ENCODE measurements at regions not wholly inside any gene's neighbourhood (a gene's known extent, or its start where the extent isn't known, plus 50 kb on each side); places are given as distances from the start of the nearest gene placed in this dataset.

- Histone ChIP-seq H3K79me2 (ENCODE audit: insufficient read depth, low read length) (no peaks in the 10 kb centered on the region), H4K20me1 (ENCODE audit: insufficient read depth, low read length) (no peaks in the 10 kb centered on the region), H3K27ac (ENCODE audit: low read depth in 1 of 2, low read length in 2 of 2) (no peak overlapping the region), H3K9me3 (replicated peaks in 1 of 2; ENCODE audit: control insufficient read depth in 1 of 2, insufficient read depth in 1 of 2, low read length in 2 of 2) (peaks cover 0 to 2% of the 10 kb centered on the region in 2 donors), H3K27me3 (ENCODE audit: control insufficient read depth in 2 of 2, insufficient read depth in 2 of 2, low read length in 2 of 2) (no peaks in the 10 kb centered on the region), H3K4me2 (replicated peaks; ENCODE audit: extremely low read depth, low read length, poor library complexity, severe bottlenecking) (no peak overlapping the region), H3K9ac (ENCODE audit: insufficient read depth, low read length, poor library complexity, severe bottlenecking) (no peak overlapping the region), H3K4me1 (ENCODE audit: control insufficient read depth in 1 of 2, insufficient read depth in 2 of 2, low read length in 2 of 2) (no peaks in the 10 kb centered on the region), H2AFZ (ENCODE audit: insufficient read depth, low read depth, low read length, poor library complexity, severe bottlenecking) (no peak overlapping the region), H3K36me3 (replicated peaks in 1 of 2; ENCODE audit: control insufficient read depth in 1 of 2, insufficient read depth in 2 of 2, low read length in 2 of 2) (no peaks in the 10 kb centered on the region), H3K4me3 (replicated peaks in 1 of 3; ENCODE audit: low read depth in 2 of 3, low read length in 3 of 3) (no peak overlapping the region)
- H3K4me3 Mint-ChIP-seq, result no peak overlapping the region
- no peak overlapping the region for H3K27ac Mint-ChIP-seq
- peaks cover 0 to 3% (median 2%) of the 10 kb centered on the region in 7 donors for H3K9me3 Mint-ChIP-seq
- H3K4me1 Mint-ChIP-seq, result no peaks in the 10 kb centered on the region
- no peaks in the 10 kb centered on the region for H3K27me3 Mint-ChIP-seq (ENCODE audit: low read depth in 3 of 3)
- intact Hi-C loops (cut with micrococcal nuclease), result no loop called here
- H3K36me3 Mint-ChIP-seq, result no peaks in the 10 kb centered on the region
- TF ChIP-seq CTCF (IDR thresholded peaks at IDR 0.05), result no peak
- DNase-seq, result no peak
- WGBS (ENCODE audit: insufficient coverage), result no CpG with 5 or more reads among the region's 5 CpGs
Observed at GRCh38 chr5:166532456-166533220, 1758.8 kb upstream of the WWC1 start.

GRCh38 chr5:166535641-166536040 is 1755.8 kb upstream of the WWC1 start:
- H3K79me2 ChIP-seq (ENCODE audit: insufficient read depth, low read length), result no peaks in the 10 kb centered on the region
- no CpG with 5 or more reads among the region's 3 CpGs for WGBS (ENCODE audit: insufficient coverage)
- H3K27me3 Mint-ChIP-seq (ENCODE audit: low read depth in 3 of 3), result peaks cover 0 to 1% (median 0%) of the 10 kb centered on the region in 3 donors

More at GRCh38 chr5:166535641-166536040, 1755.8 kb upstream of the WWC1 start:
- Mint-ChIP-seq H3K27ac (no peak overlapping the region), H3K4me3 (no peak overlapping the region), H3K9me3 (peaks cover 0 to 7% (median 3%) of the 10 kb centered on the region in 7 donors), H3K4me1 (no peaks in the 10 kb centered on the region), H3K36me3 (no peaks in the 10 kb centered on the region)
- no peak for TF ChIP-seq CTCF (IDR thresholded peaks at IDR 0.05)
- H3K27ac ChIP-seq (ENCODE audit: low read depth in 1 of 2, low read length in 2 of 2), result no peak overlapping the region
- H3K9me3 ChIP-seq (replicated peaks in 1 of 2; ENCODE audit: control insufficient read depth in 1 of 2, insufficient read depth in 1 of 2, low read length in 2 of 2), result peaks cover 5 to 9% of the 10 kb centered on the region in 2 donors
- H3K27me3 ChIP-seq (ENCODE audit: control insufficient read depth in 2 of 2, insufficient read depth in 2 of 2, low read length in 2 of 2), result no peaks in the 10 kb centered on the region
- H4K20me1 ChIP-seq (ENCODE audit: insufficient read depth, low read length), result no peaks in the 10 kb centered on the region
- no peak overlapping the region for H2AFZ ChIP-seq (ENCODE audit: insufficient read depth, low read depth, low read length, poor library complexity, severe bottlenecking)
- no peak overlapping the region for H3K4me3 ChIP-seq (replicated peaks in 1 of 3; ENCODE audit: low read depth in 2 of 3, low read length in 3 of 3)
- no peaks in the 10 kb centered on the region for H3K36me3 ChIP-seq (replicated peaks in 1 of 2; ENCODE audit: control insufficient read depth in 1 of 2, insufficient read depth in 2 of 2, low read length in 2 of 2)
- DNase-seq, result no peak
- intact Hi-C loops (cut with micrococcal nuclease), result no loop called here
- H3K4me1 ChIP-seq (ENCODE audit: control insufficient read depth in 1 of 2, insufficient read depth in 2 of 2, low read length in 2 of 2), result no peaks in the 10 kb centered on the region
- no peak overlapping the region for H3K9ac ChIP-seq (ENCODE audit: insufficient read depth, low read length, poor library complexity, severe bottlenecking)
- H3K4me2 ChIP-seq (replicated peaks; ENCODE audit: extremely low read depth, low read length, poor library complexity, severe bottlenecking), result no peak overlapping the region

All from CD14-positive monocyte (primary cell).